HPDE6-E6E7 (cell line): ENCODE measurements at regions not wholly inside any gene's neighbourhood (a gene's known extent, or its start where the extent isn't known, plus 50 kb on each side); places are given as distances from the start of the nearest gene placed in this dataset.
A peak's percentile ranks its signal among the peaks of the same experiment; 100 is the strongest.
"Not testable (repeated sequence)": the region's sequence is repeated elsewhere in the genome, so short reads cannot be mapped to it uniquely, and the experiment has no call there.

Experiments used
- DNase-seq: peaks from one replicate; pipeline ENCODE4 v3.0.0; 2011; ENCODE audit warnings: missing footprints; ENCODE audit errors: extremely low spot score

GRCh38 chr12:58419905-58420304 lies 478.5 kb downstream of the ATP23 start:
- no peak for DNase-seq

DNA sequence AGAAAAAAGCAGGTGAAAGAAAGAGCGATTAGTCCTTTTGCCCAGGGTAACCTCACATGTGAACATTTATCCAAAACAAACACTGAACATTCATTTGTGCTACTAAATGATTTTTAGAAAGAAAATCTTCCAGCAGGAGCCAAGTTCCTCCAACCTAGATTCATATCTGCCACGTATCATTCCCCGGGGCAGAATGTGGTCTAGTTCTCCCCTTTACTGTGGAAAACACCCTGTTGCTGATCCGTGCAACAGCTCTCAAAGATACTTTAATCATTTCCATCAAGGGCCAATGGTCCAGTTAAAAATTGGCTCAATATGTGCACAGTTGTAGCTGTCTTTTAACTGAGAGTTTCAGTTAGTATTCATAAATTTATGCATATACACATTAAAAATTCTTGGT lies 479.1 kb downstream of the ATP23 start:
- no peak for DNase-seq

DNA sequence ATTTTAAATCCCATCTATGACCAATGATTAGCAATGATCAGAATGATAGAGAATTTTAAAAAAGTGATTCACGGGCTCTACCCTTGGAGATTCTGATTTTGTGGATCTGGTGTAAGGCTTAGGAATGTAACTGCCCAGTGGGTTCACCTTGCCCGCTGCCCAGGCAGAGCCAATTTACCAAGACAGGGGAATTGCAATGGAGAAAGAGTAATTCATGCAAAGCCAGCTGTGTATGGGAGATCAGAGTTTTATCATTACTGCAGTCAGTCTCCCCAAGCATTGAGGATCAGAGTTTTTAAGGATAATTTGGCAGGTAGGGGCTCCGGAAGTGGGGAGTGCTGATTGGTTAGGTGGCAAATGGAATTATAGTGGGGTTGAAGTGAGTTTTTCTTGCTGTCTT lies 480.6 kb downstream of the ATP23 start:
- DNase-seq, result no peak

DNA sequence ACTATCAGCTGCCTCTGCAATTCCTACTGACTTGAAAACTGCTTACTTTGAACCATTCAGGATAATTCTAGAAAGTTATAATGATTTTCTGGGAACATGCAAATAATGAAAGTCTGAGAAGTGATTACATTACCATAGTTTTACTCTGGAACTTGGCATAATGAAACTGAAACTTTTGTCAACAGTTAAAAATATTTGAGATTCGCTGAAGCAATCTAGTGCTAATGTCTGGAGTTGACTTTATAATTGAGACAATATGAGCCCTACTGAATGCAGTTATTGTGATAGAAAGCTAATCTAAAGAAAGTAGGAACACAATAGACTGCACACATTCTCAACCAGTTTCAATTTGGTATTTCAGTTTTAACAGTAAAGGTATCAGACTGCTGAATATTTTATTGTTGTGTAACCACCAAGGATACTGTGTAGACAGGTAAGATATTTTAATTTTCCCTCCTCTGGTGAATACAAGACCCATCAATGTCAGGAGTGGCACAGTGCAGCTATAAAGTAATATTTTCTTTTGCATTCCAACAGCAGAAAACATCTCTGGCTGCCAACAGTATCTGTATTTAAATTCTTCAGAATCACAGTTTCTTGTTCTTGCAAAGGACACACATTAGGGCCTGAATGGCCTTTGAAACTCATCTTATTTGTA lies 483.5 kb downstream of the ATP23 start:
- no peak for DNase-seq

GRCh38 chr12:58425481-58426392 lies 484.4 kb downstream of the ATP23 start:
- peak; percentile 72 for DNase-seq

GRCh38 chr12:58426437-58426836 lies 485.1 kb downstream of the ATP23 start:
- DNase-seq, result not testable (repeated sequence)

- DNase-seq, result no peak
Observed at GRCh38 chr12:58433959-58434358, 486.3 kb downstream of the LRIG3 start.

GRCh38 chr12:58434726-58435125 lies 485.6 kb downstream of the LRIG3 start:
- DNase-seq, result no peak

DNA sequence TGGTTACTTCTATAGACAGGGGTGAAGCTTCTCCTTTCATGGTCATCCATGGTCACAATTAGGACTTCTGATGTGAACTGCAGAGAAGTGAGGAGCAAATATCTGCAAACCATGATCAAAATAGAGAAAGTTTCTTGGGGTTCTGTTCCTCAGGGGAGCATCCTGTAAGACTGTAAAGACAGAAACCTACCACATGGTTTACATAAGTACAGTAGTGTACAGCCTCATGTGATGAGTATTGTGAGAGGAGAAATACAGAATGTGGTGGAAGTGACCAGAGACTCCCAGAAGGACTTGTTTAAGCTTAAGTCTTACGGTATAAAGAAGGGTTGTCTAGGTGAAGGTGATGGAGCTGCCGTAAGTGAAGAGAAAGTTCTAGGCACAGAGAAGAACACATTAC lies 484.7 kb downstream of the LRIG3 start:
- DNase-seq, result no peak

- DNase-seq, result no peak
Observed at GRCh38 chr12:58441483-58441882, 478.8 kb downstream of the LRIG3 start.

GRCh38 chr12:58443273-58443980 lies 476.9 kb downstream of the LRIG3 start:
- DNase-seq, result peak; percentile 28

- no peak for DNase-seq
Observed at GRCh38 chr12:58443981-58444371, 476.3 kb downstream of the LRIG3 start.

DNA sequence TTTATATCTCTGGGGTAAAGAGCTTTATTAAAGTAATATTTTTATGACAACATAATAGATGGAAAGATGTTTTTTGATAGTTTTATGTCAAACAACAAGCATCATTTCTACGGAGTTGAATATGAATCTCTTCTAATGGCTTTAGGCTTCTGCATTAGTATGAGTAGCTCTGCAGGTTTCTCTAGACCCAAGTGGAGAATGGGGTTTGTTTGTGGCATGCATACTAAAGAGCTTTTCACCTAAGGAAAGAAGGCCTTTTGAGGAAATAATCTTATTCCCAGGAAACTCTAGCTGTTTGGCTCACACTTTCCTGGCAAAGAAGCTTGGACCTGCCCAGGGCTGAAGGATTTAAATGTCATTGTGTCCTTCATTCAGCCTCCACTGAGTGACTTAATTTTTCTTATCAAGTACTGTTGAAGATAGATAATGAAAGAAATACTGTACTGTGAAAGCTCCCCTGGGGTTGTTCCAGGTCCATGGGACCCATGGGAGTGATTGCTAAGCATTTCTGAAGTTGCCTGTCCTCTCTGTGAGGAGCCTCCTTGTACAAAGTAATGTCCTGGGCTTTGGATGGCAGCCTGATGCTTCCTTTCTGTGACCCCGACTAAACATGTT lies 469.3 kb downstream of the LRIG3 start:
- no peak for DNase-seq

DNA sequence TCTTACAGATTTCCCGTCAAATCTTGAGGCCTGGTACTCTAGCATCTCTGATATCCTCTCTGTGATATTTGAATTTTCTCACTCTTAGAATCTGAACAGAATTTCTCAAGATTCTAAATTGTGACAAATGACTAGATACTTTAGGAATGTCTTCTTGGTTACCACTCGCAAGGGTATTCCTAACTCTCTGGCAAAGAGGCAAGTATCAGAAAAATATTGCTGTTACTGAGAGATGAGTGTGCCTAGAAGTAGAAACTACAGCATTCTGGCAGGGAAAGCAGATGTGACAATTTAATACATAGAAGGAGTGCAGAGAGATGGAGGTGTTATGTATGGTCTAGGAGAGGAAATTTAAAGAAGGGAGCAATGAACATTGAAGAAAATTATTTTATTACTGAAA lies 467.8 kb downstream of the LRIG3 start:
- no peak for DNase-seq

DNA sequence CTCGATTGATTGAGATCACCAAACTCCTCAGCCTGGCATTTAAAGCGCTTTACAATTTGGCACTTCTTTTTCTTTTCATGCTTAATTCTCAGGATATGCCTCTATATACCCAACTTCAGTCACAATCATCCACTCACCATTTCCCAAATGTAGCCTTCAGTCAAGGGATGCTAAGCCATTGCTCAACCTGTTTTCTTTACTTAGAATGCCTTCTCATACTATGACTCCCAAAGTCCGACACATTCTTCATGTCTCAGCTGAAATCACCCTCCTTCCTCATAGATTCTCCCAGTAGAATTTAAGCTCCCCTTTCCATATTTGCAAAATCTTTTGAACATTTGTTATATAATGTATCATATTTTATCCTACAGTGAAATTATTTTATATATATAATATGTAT lies 467.0 kb downstream of the LRIG3 start:
- DNase-seq, result no peak

GRCh38 chr12:58455136-58455535 lies 465.2 kb downstream of the LRIG3 start:
- no peak for DNase-seq

- DNase-seq, result no peak
Observed at GRCh38 chr12:58458102-58458501, 462.2 kb downstream of the LRIG3 start.

GRCh38 chr12:58459191-58459590 lies 461.1 kb downstream of the LRIG3 start:
- no peak for DNase-seq

GRCh38 chr12:58463051-58463450 lies 457.3 kb downstream of the LRIG3 start:
- no peak for DNase-seq

- no peak for DNase-seq
Observed at GRCh38 chr12:58465418-58465817, 454.9 kb downstream of the LRIG3 start.

DNA sequence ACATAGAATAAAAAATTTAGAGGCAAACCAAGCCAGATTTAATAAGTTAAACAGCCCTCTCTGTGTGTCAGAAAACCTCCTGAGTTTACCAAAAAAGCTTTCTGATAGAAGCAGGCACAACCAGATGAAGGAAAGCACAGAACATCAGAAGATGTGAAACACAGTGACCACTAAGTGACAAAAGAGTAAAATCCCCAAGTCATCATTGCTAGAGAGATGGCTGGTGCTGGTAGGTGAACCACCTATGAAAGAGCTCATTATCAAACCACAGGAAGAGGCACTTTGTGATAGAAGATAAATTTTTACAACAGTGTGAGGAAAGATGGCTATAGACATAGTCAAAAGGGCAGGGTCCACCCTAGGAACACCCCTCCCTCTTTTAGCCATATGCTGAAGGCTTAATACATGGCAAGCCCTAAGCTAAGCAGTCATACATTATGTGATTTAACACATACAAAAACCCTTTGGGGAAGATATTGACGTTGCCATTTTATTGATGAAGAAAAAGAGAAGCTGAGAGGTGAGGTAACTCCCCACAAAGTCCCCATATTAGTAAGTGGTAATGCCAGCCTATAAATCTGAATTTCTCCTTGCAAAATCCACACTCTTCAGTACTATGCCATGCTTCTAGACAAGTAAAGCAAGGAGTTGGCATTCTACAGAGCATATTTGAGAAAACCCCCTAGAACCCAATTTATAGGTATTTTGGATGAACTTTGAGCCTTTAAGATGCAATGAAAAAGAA lies 449.9 kb downstream of the LRIG3 start:
- no peak for DNase-seq
